Cardiac fibroblast (primary cell): ENCODE measurements at regions not wholly inside any gene's neighbourhood (a gene's known extent, or its start where the extent isn't known, plus 50 kb on each side); places are given as distances from the start of the nearest gene placed in this dataset.

Experiments
- DNase-seq, 2 donors: peaks; one replicate each; pipeline versions ENCODE4 v3.0.0 to v3.0.0-alpha.2; 2010; ENCODE audit warnings: low read depth in 2 of 2
- H3K4me3 ChIP-seq, 2 donors: replicated peaks in 1 of 2; 1 replicate in 1 of 2; 2 replicates in 1 of 2; pipeline ENCODE4 v1.5.1; 2011; ENCODE audit warnings: low read depth in 2 of 2, low read length in 2 of 2, mild to moderate bottlenecking in 2 of 2, moderate library complexity in 1 of 2
- TF ChIP-seq, protein P1 (sequence below): IDR thresholded peaks from one replicate; pipeline ENCODE4 v1.5.1; 2011; ENCODE audit warnings: low read depth, mild to moderate bottlenecking, low read length, inconsistent platforms

DNA sequence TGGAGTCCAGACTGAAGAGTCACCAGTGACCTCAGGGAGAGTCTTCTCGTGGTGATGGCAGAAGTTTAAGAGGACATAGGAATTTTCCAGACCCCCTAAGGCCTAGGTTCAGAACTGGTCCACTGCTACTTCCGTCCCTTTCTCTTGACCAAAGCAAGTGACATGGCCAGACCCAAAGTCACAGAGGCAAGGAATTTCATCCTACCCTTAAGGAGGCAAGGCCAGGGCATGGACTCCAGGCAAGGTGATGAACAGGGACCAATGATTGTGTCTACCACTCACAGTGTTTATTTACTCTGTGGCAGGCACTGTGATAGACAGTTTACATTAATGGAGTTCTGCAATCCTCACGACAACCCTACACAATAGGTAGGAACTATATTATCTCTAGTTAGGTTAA lies 265.1 kb downstream of the GLI2 start:
- TF ChIP-seq, protein P1, sequence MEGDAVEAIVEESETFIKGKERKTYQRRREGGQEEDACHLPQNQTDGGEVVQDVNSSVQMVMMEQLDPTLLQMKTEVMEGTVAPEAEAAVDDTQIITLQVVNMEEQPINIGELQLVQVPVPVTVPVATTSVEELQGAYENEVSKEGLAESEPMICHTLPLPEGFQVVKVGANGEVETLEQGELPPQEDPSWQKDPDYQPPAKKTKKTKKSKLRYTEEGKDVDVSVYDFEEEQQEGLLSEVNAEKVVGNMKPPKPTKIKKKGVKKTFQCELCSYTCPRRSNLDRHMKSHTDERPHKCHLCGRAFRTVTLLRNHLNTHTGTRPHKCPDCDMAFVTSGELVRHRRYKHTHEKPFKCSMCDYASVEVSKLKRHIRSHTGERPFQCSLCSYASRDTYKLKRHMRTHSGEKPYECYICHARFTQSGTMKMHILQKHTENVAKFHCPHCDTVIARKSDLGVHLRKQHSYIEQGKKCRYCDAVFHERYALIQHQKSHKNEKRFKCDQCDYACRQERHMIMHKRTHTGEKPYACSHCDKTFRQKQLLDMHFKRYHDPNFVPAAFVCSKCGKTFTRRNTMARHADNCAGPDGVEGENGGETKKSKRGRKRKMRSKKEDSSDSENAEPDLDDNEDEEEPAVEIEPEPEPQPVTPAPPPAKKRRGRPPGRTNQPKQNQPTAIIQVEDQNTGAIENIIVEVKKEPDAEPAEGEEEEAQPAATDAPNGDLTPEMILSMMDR: no peak
- no peak overlapping the region for H3K4me3 ChIP-seq
- DNase-seq: no peak

DNA sequence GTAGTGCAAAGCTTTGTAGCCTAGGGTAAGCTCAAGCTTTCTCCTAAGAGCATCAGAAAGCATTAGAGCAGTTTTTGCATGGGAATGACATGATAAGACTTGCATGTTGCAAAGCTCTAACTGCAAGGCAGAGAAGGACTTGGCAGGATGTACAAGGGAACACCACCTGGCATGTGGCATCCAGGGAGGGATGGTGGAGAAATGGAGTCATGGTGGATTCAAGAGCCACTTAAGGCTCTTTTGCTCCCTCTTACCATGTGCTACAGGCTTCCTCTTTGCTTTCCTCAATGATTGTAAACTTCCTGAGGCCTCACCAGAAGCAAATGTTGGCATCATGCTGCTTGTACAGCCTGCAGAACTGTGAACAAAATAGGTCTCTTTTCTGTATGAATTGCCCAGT lies 266.0 kb downstream of the GLI2 start:
- no peak overlapping the region for H3K4me3 ChIP-seq
- no peak for DNase-seq
- TF ChIP-seq, protein P1: no peak

DNA sequence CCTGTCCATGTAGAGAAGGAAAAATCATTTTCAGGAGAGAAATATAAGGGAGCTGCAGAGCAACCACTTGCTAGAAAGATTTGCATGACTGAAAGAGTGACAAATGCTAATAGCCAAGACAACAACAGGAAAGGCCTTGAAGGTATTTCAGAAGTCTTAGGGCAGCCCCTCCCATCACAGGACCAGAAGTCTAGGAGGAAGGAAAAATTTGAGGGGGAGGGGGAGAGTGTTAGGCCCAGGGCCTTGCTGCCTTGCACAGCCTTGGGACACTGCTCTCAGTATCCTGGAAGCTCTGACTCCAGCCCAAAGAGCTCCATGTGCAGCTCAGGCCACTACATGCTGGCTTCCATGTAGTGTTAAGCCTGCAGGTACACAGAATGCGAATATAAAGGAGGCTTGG lies 266.9 kb downstream of the GLI2 start:
- H3K4me3 ChIP-seq: no peak overlapping the region
- DNase-seq: no peak
- TF ChIP-seq, protein P1: no peak

DNA sequence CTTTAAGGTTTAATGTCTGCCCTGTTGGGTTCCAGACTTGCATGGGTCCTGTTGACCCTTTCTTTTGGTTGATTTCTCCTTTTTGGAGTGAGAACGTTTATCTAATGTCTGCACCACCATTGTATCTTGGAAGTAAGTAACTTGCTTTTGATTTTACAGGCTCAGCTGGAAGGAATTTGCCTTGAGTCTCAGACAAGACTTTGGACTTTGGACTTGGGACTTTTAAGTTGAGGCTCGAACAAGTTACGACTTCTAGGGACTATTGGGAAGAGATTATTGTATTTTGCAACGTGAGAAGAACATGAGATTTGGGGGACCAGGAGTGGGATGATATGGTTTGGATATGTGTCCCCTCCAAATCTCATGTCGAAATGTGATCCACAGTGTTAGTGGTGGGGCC lies 267.7 kb downstream of the GLI2 start:
- H3K4me3 ChIP-seq: no peak overlapping the region
- TF ChIP-seq, protein P1: no peak
- DNase-seq: no peak

DNA sequence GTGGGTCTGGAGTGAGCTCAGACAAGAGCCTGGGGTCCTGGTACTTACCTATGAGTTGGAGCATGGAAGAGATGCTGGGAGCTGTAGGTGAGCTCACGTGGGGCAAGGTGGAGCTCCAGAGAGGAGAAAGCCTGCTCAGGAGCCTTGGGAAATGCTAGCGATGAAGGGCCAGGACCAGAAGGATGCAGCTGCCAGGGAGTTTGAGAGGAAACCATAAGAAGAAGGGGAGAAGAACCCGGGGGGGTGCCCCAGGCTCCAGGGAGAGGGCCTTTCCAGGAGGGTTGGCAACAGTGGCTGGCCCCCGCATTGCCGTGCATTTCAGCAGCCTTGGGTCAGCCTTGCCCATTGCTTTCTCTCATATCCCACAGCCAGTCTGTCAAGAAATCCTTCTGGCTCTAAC lies 268.7 kb downstream of the GLI2 start:
- no peak for DNase-seq
- TF ChIP-seq, protein P1: no peak
- no peak overlapping the region for H3K4me3 ChIP-seq

DNA sequence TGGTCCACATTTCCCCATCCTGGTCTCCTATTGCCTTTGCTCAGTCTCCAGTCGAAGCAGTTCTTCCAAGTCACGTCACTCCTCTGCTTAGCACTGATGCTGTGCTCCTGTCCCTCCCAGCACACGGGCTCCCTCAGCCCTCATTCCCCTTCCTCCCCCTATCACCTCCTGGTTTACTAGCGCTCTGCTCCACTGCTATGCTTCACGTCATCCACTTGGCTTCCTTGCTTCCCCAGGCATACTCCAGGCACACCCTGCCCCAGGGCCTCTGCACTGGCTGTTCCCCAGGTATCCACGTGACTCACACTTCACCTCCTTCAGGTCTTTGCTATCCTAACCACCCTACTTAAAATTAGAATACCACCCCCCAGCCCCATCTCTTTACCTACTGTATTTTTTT lies 269.3 kb downstream of the GLI2 start:
- DNase-seq: no peak
- H3K4me3 ChIP-seq: no peak overlapping the region
- TF ChIP-seq, protein P1: no peak

DNA sequence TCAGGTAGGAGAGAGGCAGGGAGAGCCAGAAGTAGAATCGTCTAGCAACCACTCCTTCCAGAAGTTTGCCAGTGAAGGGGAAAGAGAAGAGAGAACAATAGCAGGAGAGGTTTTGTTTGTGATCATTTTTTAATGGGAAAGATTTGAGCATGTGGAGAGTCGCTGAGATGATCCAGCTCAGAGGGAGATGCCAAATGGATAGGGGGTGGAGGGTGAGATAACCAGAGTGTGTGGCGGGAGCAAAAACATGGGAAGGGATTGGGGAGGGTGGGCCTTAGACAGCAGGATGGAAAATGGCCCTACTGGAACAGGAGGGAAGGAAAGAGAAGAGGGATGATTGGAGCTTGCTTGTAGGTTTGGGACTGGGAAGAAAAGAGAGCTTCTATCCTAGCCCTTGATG lies 269.8 kb downstream of the GLI2 start:
- DNase-seq: no peak
- no peak overlapping the region for H3K4me3 ChIP-seq
- TF ChIP-seq, protein P1: no peak
